Glutamatergic neuron (in vitro differentiated cells): ENCODE measurements at regions not wholly inside any gene's neighbourhood (a gene's known extent, or its start where the extent isn't known, plus 50 kb on each side); places are given as distances from the start of the nearest gene placed in this dataset.

Source experiments
- DNase-seq: peaks from one replicate; pipeline ENCODE4 v3.0.0; 2022
- H3K27ac Mint-ChIP-seq: one replicate; pipeline ENCODE4 v1.8.0; 2020; ENCODE audit warnings: mild to moderate bottlenecking, mixed read lengths, inconsistent platforms; ENCODE audit not compliant: unreplicated experiment
- H3K27me3 Mint-ChIP-seq: one replicate; pipeline ENCODE4 v1.8.0; 2020; ENCODE audit warnings: mild to moderate bottlenecking, moderate library complexity, mixed read lengths, inconsistent platforms; ENCODE audit not compliant: unreplicated experiment
- H3K36me3 Mint-ChIP-seq: one replicate; pipeline ENCODE4 v1.8.0; 2020; ENCODE audit warnings: mild to moderate bottlenecking, mixed read lengths, inconsistent platforms; ENCODE audit not compliant: unreplicated experiment
- H3K4me1 Mint-ChIP-seq: one replicate; pipeline ENCODE4 v1.8.0; 2020; ENCODE audit warnings: mild to moderate bottlenecking, low read depth, mixed read lengths, inconsistent platforms; ENCODE audit not compliant: unreplicated experiment
- H3K4me3 Mint-ChIP-seq: one replicate; pipeline ENCODE4 v1.8.0; 2020; ENCODE audit warnings: mild to moderate bottlenecking, mixed read lengths, inconsistent platforms; ENCODE audit not compliant: unreplicated experiment
- H3K9me3 Mint-ChIP-seq: one replicate; pipeline ENCODE4 v1.8.0; 2020; ENCODE audit warnings: mild to moderate bottlenecking, moderate library complexity, mixed read lengths, inconsistent platforms; ENCODE audit not compliant: unreplicated experiment
- TF ChIP-seq, protein P1 (sequence below): fragments of 200-600 bp; sonication (generic); IDR thresholded peaks from one replicate; pipeline ENCODE4 v1.5.0; 2021; ENCODE audit not compliant: partially characterized antibody, unreplicated experiment

DNA sequence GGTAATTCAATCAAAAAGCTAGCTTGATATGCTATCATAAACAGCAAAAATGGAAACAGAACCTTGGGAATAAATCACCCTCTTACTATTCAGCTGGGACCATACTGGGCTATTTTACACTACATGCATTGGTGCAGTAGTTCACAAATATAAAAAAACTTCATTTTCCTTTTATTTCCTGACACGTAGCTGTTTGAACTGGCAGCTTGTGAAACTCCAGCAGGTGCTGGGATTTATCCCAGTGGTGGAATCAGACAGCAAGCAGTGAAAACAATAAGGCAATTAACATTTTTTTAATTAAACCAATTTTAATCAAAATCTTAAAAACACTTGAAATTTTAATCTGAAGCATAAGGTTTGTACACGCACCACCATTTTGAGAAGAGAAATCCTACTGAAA is 240.4 kb upstream of the IRX5 start:
- H3K27ac Mint-ChIP-seq: no peak overlapping the region

DNA sequence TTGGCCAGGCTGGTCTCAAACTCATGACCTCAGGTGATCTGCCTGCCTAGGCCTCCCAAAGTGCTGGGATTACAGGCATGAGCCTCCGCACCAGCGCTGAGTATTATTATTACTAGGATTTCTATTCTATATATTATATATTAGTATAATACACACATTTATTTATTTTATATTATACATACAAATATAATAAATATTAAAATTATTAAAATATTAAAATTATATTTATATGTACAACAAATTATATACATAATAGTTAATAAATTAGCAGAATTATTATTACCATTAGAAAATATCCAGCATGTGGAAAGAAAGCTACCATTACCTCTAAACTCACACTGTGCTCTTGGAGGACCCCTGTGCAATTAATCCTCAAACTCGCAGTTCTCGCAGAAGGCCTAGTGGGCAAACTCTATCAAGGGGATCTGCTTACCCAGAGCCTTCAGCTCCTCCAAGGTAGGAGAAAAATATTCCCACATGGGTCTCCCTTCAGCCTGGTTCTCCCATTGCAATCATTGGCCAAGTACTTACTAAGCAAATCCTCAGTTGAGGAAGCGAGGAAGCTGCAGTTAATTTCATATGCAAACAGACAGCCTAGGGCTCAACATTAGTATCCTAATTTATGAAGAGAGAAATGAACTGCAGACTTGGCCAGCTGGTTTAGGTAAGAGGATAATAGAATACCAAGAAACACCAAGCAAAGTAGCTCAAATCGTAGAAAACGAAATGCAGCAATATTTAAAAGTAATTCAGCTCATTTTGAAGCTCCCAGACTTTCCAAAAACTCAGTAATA is 241.4 kb upstream of the IRX5 start:
- no peak for DNase-seq
- Mint-ChIP-seq H3K9me3 (peaks cover 3% of the 10 kb centered on the region), H3K27ac (no peak overlapping the region), H3K4me1 (peaks cover 8% of the 10 kb centered on the region), H3K4me3 (no peak overlapping the region), H3K36me3 (no peaks in the 10 kb centered on the region), H3K27me3 (peaks cover 1% of the 10 kb centered on the region)
- TF ChIP-seq, protein P1, sequence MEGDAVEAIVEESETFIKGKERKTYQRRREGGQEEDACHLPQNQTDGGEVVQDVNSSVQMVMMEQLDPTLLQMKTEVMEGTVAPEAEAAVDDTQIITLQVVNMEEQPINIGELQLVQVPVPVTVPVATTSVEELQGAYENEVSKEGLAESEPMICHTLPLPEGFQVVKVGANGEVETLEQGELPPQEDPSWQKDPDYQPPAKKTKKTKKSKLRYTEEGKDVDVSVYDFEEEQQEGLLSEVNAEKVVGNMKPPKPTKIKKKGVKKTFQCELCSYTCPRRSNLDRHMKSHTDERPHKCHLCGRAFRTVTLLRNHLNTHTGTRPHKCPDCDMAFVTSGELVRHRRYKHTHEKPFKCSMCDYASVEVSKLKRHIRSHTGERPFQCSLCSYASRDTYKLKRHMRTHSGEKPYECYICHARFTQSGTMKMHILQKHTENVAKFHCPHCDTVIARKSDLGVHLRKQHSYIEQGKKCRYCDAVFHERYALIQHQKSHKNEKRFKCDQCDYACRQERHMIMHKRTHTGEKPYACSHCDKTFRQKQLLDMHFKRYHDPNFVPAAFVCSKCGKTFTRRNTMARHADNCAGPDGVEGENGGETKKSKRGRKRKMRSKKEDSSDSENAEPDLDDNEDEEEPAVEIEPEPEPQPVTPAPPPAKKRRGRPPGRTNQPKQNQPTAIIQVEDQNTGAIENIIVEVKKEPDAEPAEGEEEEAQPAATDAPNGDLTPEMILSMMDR: no peak

More for the DNA sequence above, 240.4 kb upstream of the IRX5 start:
- TF ChIP-seq, protein P1: no peak
- DNase-seq: no peak
- Mint-ChIP-seq H3K36me3 (no peaks in the 10 kb centered on the region), H3K9me3 (peaks cover 3% of the 10 kb centered on the region), H3K27me3 (no peaks in the 10 kb centered on the region), H3K4me3 (no peak overlapping the region), H3K4me1 (peaks cover 8% of the 10 kb centered on the region)

DNA sequence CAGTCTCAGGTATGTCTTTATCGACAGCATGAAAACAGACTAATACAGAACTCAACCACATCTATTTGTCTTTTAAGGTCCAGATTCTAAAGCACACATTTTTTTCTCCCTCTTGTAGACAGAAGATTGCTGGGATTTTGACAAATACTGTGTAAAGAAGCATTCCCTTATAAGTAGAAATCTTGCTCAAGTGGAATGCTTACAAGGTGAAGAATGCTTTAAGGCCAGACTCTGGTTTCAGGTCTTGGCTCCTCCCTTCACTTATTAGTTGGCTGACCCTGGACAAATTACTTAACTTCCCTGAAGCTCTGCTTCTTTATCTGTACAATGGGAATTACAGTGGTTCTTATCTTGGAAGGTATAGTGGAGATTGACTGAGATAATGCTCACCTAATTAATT is 242.3 kb upstream of the IRX5 start:
- Mint-ChIP-seq H3K27me3 (peaks cover 2% of the 10 kb centered on the region), H3K4me3 (no peak overlapping the region), H3K27ac (no peak overlapping the region), H3K36me3 (no peaks in the 10 kb centered on the region), H3K4me1 (peaks cover 8% of the 10 kb centered on the region), H3K9me3 (peaks cover 3% of the 10 kb centered on the region)
- TF ChIP-seq, protein P1: no peak
- DNase-seq: no peak

DNA sequence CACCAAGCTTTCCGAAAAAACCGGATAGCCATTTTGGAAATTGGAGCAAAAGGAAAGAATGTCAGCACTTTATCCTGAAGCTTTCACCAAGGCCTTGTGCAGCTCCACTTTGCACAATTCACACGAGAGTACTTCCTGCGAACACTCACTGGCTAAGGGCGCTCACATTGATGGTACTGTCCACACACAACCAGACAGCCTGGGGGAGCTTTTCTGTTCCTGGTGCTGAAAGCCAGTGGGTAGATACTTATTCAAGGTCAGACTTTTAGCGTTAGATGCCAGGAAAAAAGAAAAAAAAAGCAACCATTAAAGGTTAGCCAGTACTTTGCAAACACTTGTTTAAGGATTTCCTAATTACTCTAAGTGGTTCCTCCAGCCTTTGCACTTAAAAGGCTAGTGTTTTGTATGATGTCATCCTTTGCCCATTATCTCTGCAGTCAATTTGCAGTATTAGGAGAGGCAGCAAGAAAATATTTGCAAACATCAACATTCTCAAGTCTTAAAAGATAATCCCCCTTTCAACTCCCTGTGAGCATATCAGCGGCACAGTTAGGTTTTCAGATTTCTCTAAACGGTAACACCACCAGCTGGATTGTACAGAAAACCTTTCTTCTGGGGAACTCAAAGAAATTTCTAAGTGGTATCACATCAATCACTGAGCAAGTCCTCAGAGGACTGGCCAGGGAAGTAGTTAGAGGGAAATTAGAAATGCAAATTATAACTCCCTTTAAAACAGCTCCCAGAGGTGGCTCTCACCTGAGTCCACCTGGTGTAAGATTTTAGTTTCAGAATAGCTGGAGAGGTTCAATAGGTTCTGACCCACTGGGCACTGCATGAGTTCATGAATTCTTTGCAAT is 243.4 kb upstream of the IRX5 start:
- TF ChIP-seq, protein P1: no peak
- Mint-ChIP-seq H3K27me3 (peaks cover 2% of the 10 kb centered on the region), H3K27ac (peak overlapping the region; percentile 36), H3K36me3 (no peaks in the 10 kb centered on the region), H3K4me1 (peaks cover 8% of the 10 kb centered on the region), H3K4me3 (no peak overlapping the region), H3K9me3 (peaks cover 3% of the 10 kb centered on the region)
- DNase-seq: no peak

DNA sequence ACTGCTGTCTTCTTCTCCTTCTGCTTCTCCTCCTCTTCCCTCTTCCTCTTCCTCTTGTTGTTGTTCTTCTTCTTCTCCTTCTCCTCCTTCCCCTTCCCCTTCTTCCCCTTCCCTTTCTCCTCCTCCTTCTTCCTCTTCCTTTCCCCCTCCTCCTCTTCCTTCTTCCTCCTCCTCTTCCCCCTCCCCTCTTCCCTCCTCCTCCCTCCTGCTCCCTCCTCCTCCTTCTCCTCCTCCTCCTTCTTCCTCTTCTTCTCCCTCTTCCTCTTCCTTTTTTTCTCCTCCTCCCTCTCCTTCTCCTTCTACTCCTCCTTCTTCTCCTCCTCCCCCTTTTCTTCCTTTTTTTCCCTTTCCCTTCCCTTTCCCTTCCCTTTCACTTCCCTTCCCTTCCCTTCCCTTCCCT is 245.0 kb upstream of the IRX5 start:
- no peaks in the 10 kb centered on the region for H3K36me3 Mint-ChIP-seq
- H3K4me1 Mint-ChIP-seq: peaks cover 2% of the 10 kb centered on the region
- H3K27ac Mint-ChIP-seq: no peak overlapping the region
- H3K9me3 Mint-ChIP-seq: peaks cover 3% of the 10 kb centered on the region
- H3K27me3 Mint-ChIP-seq: peaks cover 2% of the 10 kb centered on the region
- TF ChIP-seq, protein P1: no peak
- DNase-seq: no peak
- H3K4me3 Mint-ChIP-seq: no peak overlapping the region
